ENCODE measurements at regions not wholly inside any gene's neighbourhood (a gene's known extent, or its start where the extent isn't known, plus 50 kb on each side); places are given as distances from the start of the nearest gene placed in this dataset.

GRCh38 chr6:140729521-140729920 lies 1355.1 kb upstream of the CITED2 start:
- intact Hi-C loops (cut with DNase I), result no loop called here
- TF ChIP-seq POLR2A (IDR thresholded peaks at IDR 0.05), result no peak
- TF ChIP-seq CTCF (IDR thresholded peaks at IDR 0.05), result no peak
- H3K4me1 ChIP-seq (replicated peaks in 1 of 2), result peaks cover 5 to 20% of the 10 kb centered on the region in 2 donors
- no peak for DNase-seq
- no peak overlapping the region for H3K4me3 ChIP-seq
- H3K36me3 ChIP-seq (replicated peaks in 1 of 2), result no peaks in the 10 kb centered on the region
- no peaks in the 10 kb centered on the region for H3K27me3 ChIP-seq
- no peak overlapping the region for H3K27ac ChIP-seq
- peaks cover 0 to 7% (median 0%) of the 10 kb centered on the region in 3 donors for H3K9me3 ChIP-seq (replicated peaks in 1 of 3)

GRCh38 chr6:140718021-140718420 lies 1343.6 kb upstream of the CITED2 start:
- Histone ChIP-seq H3K4me3 (no peak overlapping the region), H3K4me1 (replicated peaks in 1 of 2) (no peaks in the 10 kb centered on the region), H3K36me3 (replicated peaks in 1 of 2) (no peaks in the 10 kb centered on the region), H3K9me3 (replicated peaks in 1 of 3) (no peaks in the 10 kb centered on the region), H3K27me3 (no peaks in the 10 kb centered on the region), H3K27ac (no peak overlapping the region)
- no peak for TF ChIP-seq POLR2A (IDR thresholded peaks at IDR 0.05)
- no peak for TF ChIP-seq CTCF (IDR thresholded peaks at IDR 0.05)
- intact Hi-C loops (cut with DNase I), result no loop called here
- no peak for DNase-seq

- intact Hi-C loops (cut with DNase I), result no loop called here
- H3K4me1 ChIP-seq (replicated peaks in 1 of 2), result no peaks in the 10 kb centered on the region
- H3K36me3 ChIP-seq (replicated peaks in 1 of 2), result no peaks in the 10 kb centered on the region
- TF ChIP-seq POLR2A (IDR thresholded peaks at IDR 0.05) (no peak), CTCF (IDR thresholded peaks at IDR 0.05) (no peak)
- no peak for DNase-seq
- no peak overlapping the region for H3K4me3 ChIP-seq
- no peaks in the 10 kb centered on the region for H3K9me3 ChIP-seq (replicated peaks in 1 of 3)
- WGBS, 4 donors, result 66 to 78% (median 75%) methylated on average over 1 of the region's 1 CpG
- no peak overlapping the region for H3K27ac ChIP-seq
- H3K27me3 ChIP-seq, result no peaks in the 10 kb centered on the region
Observed at GRCh38 chr6:140713495-140713894, 1339.0 kb upstream of the CITED2 start.

- no peaks in the 10 kb centered on the region for H3K27me3 ChIP-seq
- no peaks in the 10 kb centered on the region for H3K4me1 ChIP-seq (replicated peaks in 1 of 2)
- no peak for DNase-seq
- no peak overlapping the region for H3K4me3 ChIP-seq
- intact Hi-C loops (cut with DNase I), result no loop called here
- no peak overlapping the region for H3K27ac ChIP-seq
- 70 to 78% (median 73%) methylated on average over 3 of the region's 3 CpGs for whole genome bisulfite sequencing, 4 donors
- TF ChIP-seq POLR2A (IDR thresholded peaks at IDR 0.05) (no peak), CTCF (IDR thresholded peaks at IDR 0.05) (no peak)
- H3K36me3 ChIP-seq (replicated peaks in 1 of 2), result no peaks in the 10 kb centered on the region
- no peaks in the 10 kb centered on the region for H3K9me3 ChIP-seq (replicated peaks in 1 of 3)
Observed at GRCh38 chr6:140711019-140711613, 1336.7 kb upstream of the CITED2 start.
